ENCODE measurements at regions not wholly inside any gene's neighbourhood (a gene's known extent, or its start where the extent isn't known, plus 50 kb on each side); places are given as distances from the start of the nearest gene placed in this dataset.

DNA sequence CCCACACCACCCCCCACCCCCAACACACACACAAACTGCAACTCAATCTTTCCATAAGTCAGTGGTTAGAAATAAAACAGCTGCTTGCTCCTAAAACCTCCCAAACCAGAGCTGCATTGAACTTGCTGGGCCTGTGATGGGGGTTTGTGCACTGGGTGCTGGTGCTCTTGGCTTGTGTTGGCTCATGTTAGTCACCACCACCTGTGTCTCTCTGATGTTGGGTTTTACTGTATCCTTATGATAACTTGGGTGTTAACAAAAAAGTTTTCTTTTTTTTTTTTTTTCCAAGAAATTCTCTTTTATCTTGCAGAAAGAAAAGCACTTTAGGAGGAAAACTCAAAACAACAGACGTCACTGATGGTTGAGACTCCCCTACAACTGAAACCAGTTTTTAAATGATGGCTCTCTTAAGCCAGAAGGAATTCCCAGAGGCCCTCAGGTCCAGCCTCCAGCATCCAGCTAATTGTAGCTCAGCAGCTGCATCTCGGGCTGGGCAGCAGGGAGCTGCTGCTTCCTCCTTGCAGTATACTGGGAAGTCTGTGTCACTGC lies 79.9 kb upstream of the DRD2 start:
- ChIA-PET POLR2A (ENCODE audit: partially characterized antibody) (no interaction called here), CTCF (ENCODE audit: partially characterized antibody) (interaction anchor here (1.0 to 8.8 kb wide), 4 partner anchors 15 to 249 kb away, joined by 4 to 70 read pairs (median 6); no protein-coding TSS in a partner anchor)
- Histone ChIP-seq H2AK5ac (ENCODE audit: low read depth, low read length) (no peak overlapping the region), H3K9ac (replicated peaks in 1 of 4; ENCODE audit: extremely low read depth in 1 of 4, low read depth in 3 of 4, low read length in 3 of 4) (no peak overlapping the region), H2BK5ac (ENCODE audit: low read depth, low read length) (no peak overlapping the region), H4K91ac (replicated peaks; ENCODE audit: insufficient read length, low read length) (no peak overlapping the region), H3K14ac (ENCODE audit: insufficient read length) (no peak overlapping the region), H3K56ac (replicated peaks; ENCODE audit: insufficient read length, low read depth, low read length) (no peak overlapping the region), H3K79me2 (ENCODE audit: control insufficient read depth in 1 of 2, insufficient read depth in 2 of 2, low read length in 2 of 2) (no peaks in the 10 kb centered on the region), H3K9me3 (ENCODE audit: insufficient read depth in 2 of 2, low read depth in 1 of 2, low read length in 1 of 2) (no peaks in the 10 kb centered on the region), H4K8ac (ENCODE audit: extremely low read depth, insufficient read depth, low read length) (no peak overlapping the region), H3K23me2 (ENCODE audit: low read depth, low read length) (no peaks in the 10 kb centered on the region), H2BK20ac (ENCODE audit: low read length) (no peak overlapping the region), H4K5ac (ENCODE audit: insufficient read length, low read depth, low read length) (no peak overlapping the region), H2AFZ (ENCODE audit: low read length) (no peak overlapping the region), H3K18ac (ENCODE audit: extremely low read depth, low read length) (no peak overlapping the region), H3K23ac (ENCODE audit: insufficient read length) (no peak overlapping the region), H3K4ac (replicated peaks; ENCODE audit: insufficient read length, low read depth, low read length) (no peak overlapping the region), H2BK15ac (ENCODE audit: low read length) (no peak overlapping the region), H3K79me1 (ENCODE audit: low read depth, low read length) (no peaks in the 10 kb centered on the region), H2BK12ac (ENCODE audit: low read depth, low read length) (no peak overlapping the region), H3K4me1 (replicated peaks in 1 of 4; ENCODE audit: control insufficient read depth in 3 of 4, insufficient read depth in 4 of 4, low read length in 3 of 4) (peaks cover 2 to 10% (median 5%) of the 10 kb centered on the region in 4 experiments; a peak in 4 of 7 replicates), H3K27ac (ENCODE audit: low read depth, low read length) (no peak overlapping the region), H3K36me3 (ENCODE audit: control insufficient read depth in 2 of 4, insufficient read depth in 4 of 4, low read length in 3 of 4) (no peaks in the 10 kb centered on the region), H2BK120ac (replicated peaks; ENCODE audit: low read depth, low read length) (no peak overlapping the region), H3K27me3 (replicated peaks in 1 of 4; ENCODE audit: control insufficient read depth in 3 of 4, extremely low read depth in 1 of 4, insufficient read depth in 3 of 4, low read length in 3 of 4) (no peaks in the 10 kb centered on the region), H3K4me3 (ENCODE audit: extremely low read depth in 1 of 4, insufficient read depth in 2 of 4, low read depth in 3 of 4, low read length in 4 of 4) (no peak overlapping the region), H4K20me1 (replicated peaks in 1 of 2; ENCODE audit: control insufficient read depth in 1 of 2, insufficient read depth in 2 of 2, low read length in 2 of 2) (no peaks in the 10 kb centered on the region), H3K4me2 (ENCODE audit: insufficient read depth in 1 of 2, low read depth in 2 of 2, low read length in 2 of 2) (no peak overlapping the region)
- TF ChIP-seq HDAC6 (IDR thresholded peaks at IDR 0.05; ENCODE audit: low read depth, low read length) (no peak), TEAD4 (IDR thresholded peaks at IDR 0.05; ENCODE audit: low read depth, low read length) (no peak), RAD21 (IDR thresholded peaks at IDR 0.05 in 1 of 2, conservative IDR thresholded peaks at IDR 0.05 in 1 of 2; ENCODE audit: low read depth in 2 of 2, low read length in 2 of 2) (no peak), EGR1 (IDR thresholded peaks at IDR 0.05; ENCODE audit: borderline replicate concordance, low read depth, low read length) (no peak), EZH2 (IDR thresholded peaks at IDR 0.05; ENCODE audit: low read depth, low read length, severe bottlenecking) (no peak), HDAC2 (IDR thresholded peaks at IDR 0.05; ENCODE audit: borderline replicate concordance in 1 of 2, low read depth in 2 of 2, low read length in 2 of 2) (no peak)
- no peak for FAIRE-seq
- WGBS, 2 experiments (ENCODE audit: extremely low coverage in 1 of 2, insufficient coverage in 1 of 2, insufficient read length in 1 of 2, insufficient replicate concordance in 2 of 2, low coverage in 1 of 2, low lambda C conversion rate in 2 of 2, missing lambda C conversion rate in 1 of 2) = 92% methylated on average over 2 of the region's 2 CpGs; no CpG with 5 or more reads in 1 of the 2 experiments
- no peak for DNase-seq (ENCODE audit: low read depth in 1 of 2, low spot score in 2 of 2)

Data from H1 (cell line).